ENCODE measurements at regions not wholly inside any gene's neighbourhood (a gene's known extent, or its start where the extent isn't known, plus 50 kb on each side); places are given as distances from the start of the nearest gene placed in this dataset.

DNA sequence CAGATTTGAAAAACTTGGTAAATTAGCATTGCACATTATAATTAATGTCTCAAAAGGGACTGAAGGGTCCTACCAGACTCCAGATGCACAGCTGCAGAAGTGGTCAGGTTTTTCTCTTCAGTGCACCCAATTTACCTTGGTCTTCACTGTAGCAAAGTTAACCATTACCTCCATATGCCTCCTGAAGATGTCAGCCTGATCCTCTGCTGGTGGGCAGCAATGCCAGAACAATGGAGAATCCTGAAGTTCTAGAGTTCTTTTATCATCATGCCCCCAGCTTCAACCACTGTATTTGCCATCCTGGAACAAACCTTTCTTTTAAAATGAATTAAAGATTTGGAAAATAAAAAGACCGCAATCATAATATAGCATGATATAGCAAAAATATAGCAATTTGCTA lies 1774.8 kb upstream of the CELF4 start:
- Histone ChIP-seq H3K4me3 (replicated peaks in 1 of 3; ENCODE audit: insufficient read depth in 1 of 3, low read depth in 1 of 3, low read length in 3 of 3) (no peak overlapping the region), H3K9ac (replicated peaks; ENCODE audit: extremely low read depth, insufficient read depth, low read length) (no peak overlapping the region), H3K36me3 (ENCODE audit: control insufficient read depth in 2 of 2, extremely low read depth in 1 of 2, insufficient read depth in 2 of 2, low read length in 2 of 2) (no peaks in the 10 kb centered on the region), H3K4me1 (ENCODE audit: control insufficient read depth, extremely low read depth, insufficient read depth, low read length) (no peaks in the 10 kb centered on the region), H3K27ac (ENCODE audit: insufficient read depth, low read depth, low read length) (no peak overlapping the region), H3K4me2 (ENCODE audit: insufficient read depth, low read length) (no peak overlapping the region), H2AFZ (ENCODE audit: low read depth, low read length) (no peak overlapping the region), H4K20me1 (replicated peaks; ENCODE audit: control insufficient read depth, extremely low read depth, insufficient read depth, low read length) (no peaks in the 10 kb centered on the region), H3K79me2 (ENCODE audit: control insufficient read depth, insufficient read depth, low read length) (no peaks in the 10 kb centered on the region), H3K9me1 (replicated peaks; ENCODE audit: control insufficient read depth, extremely low read depth, insufficient read depth, low read length) (no peaks in the 10 kb centered on the region), H3K9me3 (replicated peaks; ENCODE audit: control insufficient read depth, insufficient read depth, low read length) (no peaks in the 10 kb centered on the region), H3K27me3 (ENCODE audit: control insufficient read depth in 2 of 2, insufficient read depth in 2 of 2, low read length in 2 of 2) (no peaks in the 10 kb centered on the region)
- intact Hi-C loops (cut with micrococcal nuclease) (no loop called here), dilution Hi-C loops (cut with MboI; ENCODE audit: extremely low pct_ligation_motif_present, low sequenced_read_pairs) (no loop called here)
- BruUV-seq (replicated peaks) = no TSS peak
- ChIA-PET CTCF (no interaction called here), POLR2A (no interaction called here)
- TF ChIP-seq FOS (IDR thresholded peaks at IDR 0.05; ENCODE audit: borderline replicate concordance, insufficient read depth, low read length) (no peak), GATA2 (IDR thresholded peaks at IDR 0.05; ENCODE audit: insufficient read depth, insufficient read length, low read depth, low read length) (no peak), POLR2A (IDR thresholded peaks at IDR 0.05; ENCODE audit: low read depth, low read length) (no peak), POLR2AphosphoS5 (IDR thresholded peaks at IDR 0.05; ENCODE audit: insufficient read depth, low read depth, low read length) (no peak), EZH2 (IDR thresholded peaks at IDR 0.05; ENCODE audit: borderline replicate concordance, low read depth, low read length, severe bottlenecking) (no peak), MYC (IDR thresholded peaks at IDR 0.05; ENCODE audit: low read depth, low read length) (no peak), JUN (IDR thresholded peaks at IDR 0.05; ENCODE audit: borderline replicate concordance, insufficient read depth, insufficient read length, low read depth) (no peak)
- TF ChIP-seq, protein P1, sequence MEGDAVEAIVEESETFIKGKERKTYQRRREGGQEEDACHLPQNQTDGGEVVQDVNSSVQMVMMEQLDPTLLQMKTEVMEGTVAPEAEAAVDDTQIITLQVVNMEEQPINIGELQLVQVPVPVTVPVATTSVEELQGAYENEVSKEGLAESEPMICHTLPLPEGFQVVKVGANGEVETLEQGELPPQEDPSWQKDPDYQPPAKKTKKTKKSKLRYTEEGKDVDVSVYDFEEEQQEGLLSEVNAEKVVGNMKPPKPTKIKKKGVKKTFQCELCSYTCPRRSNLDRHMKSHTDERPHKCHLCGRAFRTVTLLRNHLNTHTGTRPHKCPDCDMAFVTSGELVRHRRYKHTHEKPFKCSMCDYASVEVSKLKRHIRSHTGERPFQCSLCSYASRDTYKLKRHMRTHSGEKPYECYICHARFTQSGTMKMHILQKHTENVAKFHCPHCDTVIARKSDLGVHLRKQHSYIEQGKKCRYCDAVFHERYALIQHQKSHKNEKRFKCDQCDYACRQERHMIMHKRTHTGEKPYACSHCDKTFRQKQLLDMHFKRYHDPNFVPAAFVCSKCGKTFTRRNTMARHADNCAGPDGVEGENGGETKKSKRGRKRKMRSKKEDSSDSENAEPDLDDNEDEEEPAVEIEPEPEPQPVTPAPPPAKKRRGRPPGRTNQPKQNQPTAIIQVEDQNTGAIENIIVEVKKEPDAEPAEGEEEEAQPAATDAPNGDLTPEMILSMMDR (IDR thresholded peaks at IDR 0.05; ENCODE audit: extremely low read depth in 1 of 2, insufficient read depth in 1 of 2, low read depth in 1 of 2, low read length in 2 of 2) = no peak
- TF ChIP-seq, protein P2, sequence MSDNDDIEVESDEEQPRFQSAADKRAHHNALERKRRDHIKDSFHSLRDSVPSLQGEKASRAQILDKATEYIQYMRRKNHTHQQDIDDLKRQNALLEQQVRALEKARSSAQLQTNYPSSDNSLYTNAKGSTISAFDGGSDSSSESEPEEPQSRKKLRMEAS (IDR thresholded peaks at IDR 0.05; ENCODE audit: insufficient read depth, insufficient read length) = no peak
- DNase-seq (ENCODE audit: low read depth, low spot score) (no peak), FAIRE-seq (no peak)

Data from endothelial cell of umbilical vein (primary cell).